Skeletal muscle satellite cell (primary cell): ENCODE measurements at regions not wholly inside any gene's neighbourhood (a gene's known extent, or its start where the extent isn't known, plus 50 kb on each side); places are given as distances from the start of the nearest gene placed in this dataset.
"Not testable (repeated sequence)": the region's sequence is repeated elsewhere in the genome, so short reads cannot be mapped to it uniquely, and the experiment has no call there.

ENCODE experiments used
- H3K27me3 ChIP-seq: 2 replicates; pipeline ENCODE4 v1.7.0; 2013; ENCODE audit warnings: low read length; ENCODE audit not compliant: control insufficient read depth, insufficient read depth
- H3K36me3 ChIP-seq: 2 replicates; pipeline ENCODE4 v1.7.0; 2013; ENCODE audit warnings: mild to moderate bottlenecking, control low read depth, low read length; ENCODE audit not compliant: insufficient read depth
- H3K4me1 ChIP-seq: 2 replicates; pipeline ENCODE4 v1.7.0; 2013; ENCODE audit warnings: low read length; ENCODE audit not compliant: control insufficient read depth, insufficient read depth
- H3K4me2 ChIP-seq: 2 replicates; pipeline ENCODE4 v1.7.0; 2013; ENCODE audit warnings: mild to moderate bottlenecking, low read length
- H3K4me3 ChIP-seq: 2 replicates; pipeline ENCODE4 v1.7.0; 2013; ENCODE audit warnings: low read length
- H3K9ac ChIP-seq: 2 replicates; pipeline ENCODE4 v1.7.0; 2013; ENCODE audit warnings: mild to moderate bottlenecking, low read depth, low read length, moderate library complexity
- H3K9me3 ChIP-seq: replicated peaks from 2 replicates; pipeline ENCODE4 v1.7.0; 2013; ENCODE audit warnings: mild to moderate bottlenecking, control low read depth, low read length

DNA sequence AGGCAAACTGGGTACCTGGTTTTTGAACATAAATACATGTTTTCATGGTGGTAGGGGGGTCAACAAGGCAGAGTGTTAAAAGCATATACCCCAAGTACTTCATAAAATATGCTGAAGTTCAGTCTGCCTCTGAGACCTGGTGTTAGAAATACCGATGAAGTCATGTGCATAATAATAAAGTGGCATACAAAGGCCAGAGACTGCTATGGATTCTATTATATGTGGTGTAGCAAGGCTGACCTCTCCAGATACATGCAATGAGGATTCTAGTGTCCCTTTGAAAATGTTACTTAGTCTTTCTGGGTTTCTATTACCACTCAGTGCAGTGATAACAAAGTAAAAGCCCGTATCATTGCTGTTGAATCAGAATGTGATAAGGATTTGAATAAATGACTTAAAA, 487.5 kb upstream of the ZNF608 start:
- Histone ChIP-seq H3K4me1 (no peaks in the 10 kb centered on the region), H3K4me3 (no peak overlapping the region), H3K9ac (no peak overlapping the region), H3K36me3 (no peaks in the 10 kb centered on the region), H3K4me2 (no peak overlapping the region), H3K27me3 (no peaks in the 10 kb centered on the region), H3K9me3 (no peaks in the 10 kb centered on the region)

DNA sequence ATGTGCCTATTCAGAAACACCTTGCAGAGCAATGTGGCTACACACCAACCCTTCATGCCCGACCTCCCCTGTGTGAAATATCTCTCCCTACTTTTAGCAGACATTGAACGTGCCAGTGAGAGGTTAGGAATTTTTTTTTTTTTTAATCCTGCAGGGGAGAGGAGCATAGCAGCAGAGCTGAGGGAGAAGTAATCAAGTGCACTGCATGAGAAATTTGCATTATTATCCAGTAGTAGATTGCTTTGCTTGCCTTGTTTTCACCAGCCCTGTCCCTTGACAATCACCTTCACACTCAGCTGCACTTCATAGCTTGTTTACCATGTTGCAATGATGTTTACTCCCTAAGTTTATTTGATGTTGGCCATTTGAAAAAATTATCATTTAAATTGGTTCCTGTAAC, 489.6 kb upstream of the ZNF608 start:
- Histone ChIP-seq H3K4me2 (no peak overlapping the region), H3K9ac (no peak overlapping the region), H3K27me3 (no peaks in the 10 kb centered on the region), H3K9me3 (no peaks in the 10 kb centered on the region), H3K4me1 (no peaks in the 10 kb centered on the region), H3K4me3 (no peak overlapping the region), H3K36me3 (no peaks in the 10 kb centered on the region)

DNA sequence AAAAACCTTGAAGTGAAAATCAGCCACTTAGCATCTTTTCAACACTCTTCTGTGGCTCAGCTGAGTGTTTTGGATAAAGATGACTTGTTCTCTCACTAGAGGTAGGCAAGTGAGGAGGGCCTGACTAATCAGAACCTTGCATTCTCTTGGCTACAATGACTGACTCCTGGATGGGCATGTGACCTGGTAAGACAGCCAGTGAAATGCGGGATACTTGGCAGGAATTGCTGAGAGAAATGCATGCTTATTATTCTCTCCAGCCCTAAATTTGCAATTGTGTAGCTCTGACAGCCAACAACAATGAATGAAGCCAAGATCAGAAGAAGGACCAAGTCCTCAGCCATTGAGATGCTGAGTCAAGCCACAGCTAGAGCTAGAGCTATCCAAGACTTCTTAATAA, 490.5 kb upstream of the ZNF608 start:
- Histone ChIP-seq H3K36me3 (no peaks in the 10 kb centered on the region), H3K4me2 (no peak overlapping the region), H3K4me1 (no peaks in the 10 kb centered on the region), H3K4me3 (no peak overlapping the region), H3K9me3 (no peaks in the 10 kb centered on the region), H3K9ac (no peak overlapping the region), H3K27me3 (no peaks in the 10 kb centered on the region)

DNA sequence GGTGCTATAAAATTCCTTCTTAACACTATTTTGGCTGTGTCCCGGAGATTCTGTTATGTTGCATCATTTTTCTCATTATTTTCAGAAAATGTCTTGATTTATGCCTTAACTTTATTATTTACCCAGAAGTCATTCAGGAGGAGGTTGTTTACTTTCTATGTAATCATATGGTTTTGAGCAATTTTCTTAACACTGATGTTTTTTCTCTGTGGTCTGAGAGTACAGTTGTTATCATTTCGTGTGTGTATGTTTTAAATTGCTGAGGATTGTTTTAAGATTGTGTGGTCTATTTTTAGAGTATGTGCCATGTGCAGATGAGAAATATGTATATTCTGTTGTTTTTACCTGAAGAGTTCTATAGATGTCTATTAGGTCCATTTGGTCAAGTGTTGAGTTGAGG, 498.1 kb upstream of the ZNF608 start:
- Histone ChIP-seq H3K9me3 (no peaks in the 10 kb centered on the region), H3K27me3 (no peaks in the 10 kb centered on the region), H3K4me1 (no peaks in the 10 kb centered on the region), H3K9ac (no peak overlapping the region), H3K4me2 (no peak overlapping the region), H3K4me3 (no peak overlapping the region), H3K36me3 (no peaks in the 10 kb centered on the region)

DNA sequence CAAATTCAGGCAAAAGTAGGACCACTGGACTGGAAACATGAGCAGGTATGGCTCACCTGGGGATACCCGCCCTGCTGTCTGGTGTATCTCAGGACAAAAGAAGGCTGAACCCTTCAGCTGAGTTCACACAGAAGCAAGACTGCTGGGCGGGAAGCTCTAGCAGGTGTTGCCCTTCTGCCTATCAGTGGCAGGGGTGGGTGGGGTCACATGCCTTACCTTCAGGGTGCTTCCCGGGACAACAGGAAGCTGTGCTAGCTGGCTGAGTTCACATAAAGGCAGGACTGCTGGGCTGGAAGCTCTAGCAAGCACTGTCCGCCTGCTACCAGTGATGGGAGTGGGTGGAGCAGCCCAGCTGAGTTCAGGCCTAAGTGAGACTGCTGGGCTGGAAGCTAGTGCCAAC, 498.8 kb upstream of the ZNF608 start:
- Histone ChIP-seq H3K36me3 (no peaks in the 10 kb centered on the region), H3K4me3 (no peak overlapping the region), H3K27me3 (no peaks in the 10 kb centered on the region), H3K4me1 (no peaks in the 10 kb centered on the region), H3K9me3 (no peaks in the 10 kb centered on the region), H3K4me2 (no peak overlapping the region), H3K9ac (no peak overlapping the region)

DNA sequence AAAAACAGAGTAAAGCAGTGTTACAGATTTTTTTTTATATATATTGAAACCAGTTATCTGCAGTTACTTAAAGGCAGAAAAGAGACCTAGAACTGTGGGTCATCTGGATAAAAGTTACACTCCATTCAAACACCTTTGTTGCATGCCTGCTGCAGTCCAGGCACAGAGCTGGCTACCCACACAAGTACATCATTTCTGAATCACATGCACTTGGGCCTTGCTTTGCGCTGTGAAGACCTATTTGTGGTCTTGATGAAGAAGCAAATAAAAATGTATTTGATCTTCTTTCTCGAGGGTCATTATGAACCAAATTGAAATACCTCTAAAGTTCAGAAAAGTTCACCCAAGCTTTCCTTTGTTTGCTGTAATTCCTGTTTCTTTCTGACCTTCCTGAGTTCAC, 503.0 kb upstream of the ZNF608 start:
- Histone ChIP-seq H3K36me3 (no peaks in the 10 kb centered on the region), H3K9me3 (peaks cover 6% of the 10 kb centered on the region), H3K4me3 (no peak overlapping the region), H3K9ac (no peak overlapping the region), H3K27me3 (no peaks in the 10 kb centered on the region), H3K4me1 (no peaks in the 10 kb centered on the region), H3K4me2 (no peak overlapping the region)

DNA sequence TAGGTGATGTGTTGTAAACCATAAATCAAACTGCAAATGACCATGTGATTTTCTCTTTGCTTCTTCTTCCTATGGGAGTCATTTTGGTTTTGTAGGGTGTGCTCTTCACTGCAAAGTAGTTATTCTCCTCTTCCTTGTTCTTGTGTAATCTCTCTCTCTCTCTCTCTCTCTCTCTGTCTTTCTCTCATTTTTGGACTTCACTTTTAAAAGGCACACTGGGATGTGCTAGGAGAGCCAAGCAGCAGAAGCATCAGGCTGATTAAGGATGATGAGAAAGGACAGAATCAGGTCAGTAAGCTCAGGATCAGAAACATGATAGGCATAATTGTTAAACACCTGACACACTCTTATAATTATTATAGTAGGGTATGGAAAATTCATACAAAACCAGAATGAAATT, 505.3 kb upstream of the ZNF608 start:
- peaks cover 7% of the 10 kb centered on the region for H3K9me3 ChIP-seq
- no peaks in the 10 kb centered on the region for H3K4me1 ChIP-seq
- H3K4me3 ChIP-seq, result no peak overlapping the region
- no peaks in the 10 kb centered on the region for H3K27me3 ChIP-seq
- no peaks in the 10 kb centered on the region for H3K36me3 ChIP-seq
- H3K9ac ChIP-seq, result no peak overlapping the region
- H3K4me2 ChIP-seq, result no peak overlapping the region

- H3K9me3 ChIP-seq, H3K27me3 ChIP-seq, H3K36me3 ChIP-seq, H3K4me2 ChIP-seq, H3K4me3 ChIP-seq, H3K4me1 ChIP-seq, H3K9ac ChIP-seq: not testable (repeated sequence)
These were observed 507.2 kb upstream of the ZNF608 start for GRCh38 chr5:125253634-125254033.

- Histone ChIP-seq H3K9me3 (peaks cover 7% of the 10 kb centered on the region), H3K4me1 (no peaks in the 10 kb centered on the region), H3K9ac (no peak overlapping the region), H3K27me3 (no peaks in the 10 kb centered on the region), H3K4me2 (no peak overlapping the region), H3K4me3 (no peak overlapping the region), H3K36me3 (no peaks in the 10 kb centered on the region)
These were observed 507.8 kb upstream of the ZNF608 start for GRCh38 chr5:125254267-125254666.

GRCh38 chr5:125256296-125256695, 509.9 kb upstream of the ZNF608 start:
- Histone ChIP-seq H3K9ac (no peak overlapping the region), H3K4me3 (no peak overlapping the region), H3K36me3 (no peaks in the 10 kb centered on the region), H3K4me1 (no peaks in the 10 kb centered on the region), H3K27me3 (no peaks in the 10 kb centered on the region), H3K9me3 (peaks cover 7% of the 10 kb centered on the region), H3K4me2 (no peak overlapping the region)

DNA sequence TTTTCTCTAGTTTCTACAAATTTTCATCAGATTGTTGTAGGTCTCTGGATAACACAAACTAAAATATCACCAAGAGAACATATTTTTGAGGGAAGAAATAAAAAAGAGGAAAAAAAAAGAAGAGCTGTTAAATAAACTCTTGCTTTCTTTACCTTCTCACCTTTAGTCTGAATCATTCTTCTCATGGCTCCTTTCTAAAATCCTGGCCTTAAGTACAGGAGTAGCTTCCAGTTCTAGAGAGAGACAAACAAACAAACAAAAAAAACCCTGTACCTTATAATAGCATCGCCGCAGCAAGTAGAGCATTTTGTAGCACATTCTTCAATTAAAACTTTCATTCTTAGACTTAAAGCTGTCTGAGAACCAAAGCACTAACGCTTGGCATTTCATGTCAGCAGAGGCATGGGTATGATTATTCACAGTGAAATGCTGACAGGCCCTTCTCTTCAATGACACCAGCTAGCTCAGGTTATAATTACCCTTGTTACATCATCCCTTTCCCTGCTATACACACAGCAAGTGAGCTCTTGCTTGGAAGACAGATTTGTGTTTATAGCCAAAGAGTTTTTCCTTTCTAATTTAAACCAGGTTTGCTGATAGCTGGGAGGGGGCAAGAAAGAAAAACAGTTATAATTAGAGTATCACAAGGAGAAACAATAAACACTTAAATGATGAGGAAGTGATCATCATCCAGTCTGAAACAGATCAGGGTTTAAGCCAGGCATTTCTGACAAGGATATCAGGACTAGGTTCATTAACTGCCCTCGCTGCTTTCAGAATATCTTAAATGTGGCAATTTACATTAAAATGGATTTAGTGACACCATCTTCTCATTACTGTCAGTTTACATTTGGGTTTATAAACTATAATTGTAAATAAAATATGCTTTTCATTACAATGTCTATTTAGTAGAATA, 510.9 kb upstream of the ZNF608 start:
- H3K4me2 ChIP-seq, result no peak overlapping the region
- H3K4me1 ChIP-seq, result no peaks in the 10 kb centered on the region
- no peak overlapping the region for H3K9ac ChIP-seq
- H3K36me3 ChIP-seq, result no peaks in the 10 kb centered on the region
- H3K9me3 ChIP-seq, result peaks cover 7% of the 10 kb centered on the region
- no peak overlapping the region for H3K4me3 ChIP-seq
- no peaks in the 10 kb centered on the region for H3K27me3 ChIP-seq

DNA sequence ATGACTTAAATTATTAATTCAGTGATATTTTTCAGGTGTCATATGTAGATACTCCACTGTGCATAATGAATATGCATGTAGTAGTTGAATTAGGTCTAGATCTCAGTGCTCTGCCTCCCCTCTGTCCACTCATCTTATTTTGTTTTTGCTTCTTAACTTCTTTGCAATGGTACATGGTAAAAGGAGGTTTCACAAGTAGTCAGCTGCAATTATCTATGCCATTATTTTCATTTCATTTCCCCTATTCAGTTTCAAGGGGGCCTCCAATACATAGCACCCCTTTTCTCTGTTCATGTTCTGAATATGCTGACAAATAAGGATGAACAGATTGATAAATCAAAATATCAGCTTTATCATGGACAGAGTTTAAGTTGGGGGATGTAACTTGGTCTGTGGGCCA, 511.6 kb upstream of the ZNF608 start:
- Histone ChIP-seq H3K9me3 (peaks cover 7% of the 10 kb centered on the region), H3K4me3 (no peak overlapping the region), H3K4me2 (no peak overlapping the region), H3K9ac (no peak overlapping the region), H3K4me1 (no peaks in the 10 kb centered on the region), H3K27me3 (no peaks in the 10 kb centered on the region), H3K36me3 (no peaks in the 10 kb centered on the region)
